IPS-18a (cell line): ENCODE measurements at regions not wholly inside any gene's neighbourhood (a gene's known extent, or its start where the extent isn't known, plus 50 kb on each side); places are given as distances from the start of the nearest gene placed in this dataset.
"Not testable (repeated sequence)": the region's sequence is repeated elsewhere in the genome, so short reads cannot be mapped to it uniquely, and the experiment has no call there.

ENCODE experiments used
- H3K27ac ChIP-seq: one replicate; pipeline ENCODE4 v1.5.1; 2013; ENCODE audit warnings: low read length
- H3K27me3 ChIP-seq: one replicate; pipeline ENCODE4 v1.6.1; 2013; ENCODE audit warnings: mild to moderate bottlenecking, low read length; ENCODE audit not compliant: control insufficient read depth, insufficient read depth
- H3K36me3 ChIP-seq: one replicate; pipeline ENCODE4 v1.6.1; 2013; ENCODE audit warnings: low read depth, low read length; ENCODE audit not compliant: control insufficient read depth
- H3K4me1 ChIP-seq: one replicate; pipeline ENCODE4 v1.6.1; 2013; ENCODE audit warnings: low read depth, low read length; ENCODE audit not compliant: control insufficient read depth
- H3K4me3 ChIP-seq: one replicate; pipeline ENCODE4 v1.5.1; 2013; ENCODE audit warnings: low read length
- H3K9ac ChIP-seq: one replicate; pipeline ENCODE4 v1.6.1; 2013; ENCODE audit warnings: mild to moderate bottlenecking, low read length, moderate library complexity
- H3K9me3 ChIP-seq: one replicate; pipeline ENCODE4 v1.6.1; 2013; ENCODE audit warnings: low read depth, low read length; ENCODE audit not compliant: control insufficient read depth

DNA sequence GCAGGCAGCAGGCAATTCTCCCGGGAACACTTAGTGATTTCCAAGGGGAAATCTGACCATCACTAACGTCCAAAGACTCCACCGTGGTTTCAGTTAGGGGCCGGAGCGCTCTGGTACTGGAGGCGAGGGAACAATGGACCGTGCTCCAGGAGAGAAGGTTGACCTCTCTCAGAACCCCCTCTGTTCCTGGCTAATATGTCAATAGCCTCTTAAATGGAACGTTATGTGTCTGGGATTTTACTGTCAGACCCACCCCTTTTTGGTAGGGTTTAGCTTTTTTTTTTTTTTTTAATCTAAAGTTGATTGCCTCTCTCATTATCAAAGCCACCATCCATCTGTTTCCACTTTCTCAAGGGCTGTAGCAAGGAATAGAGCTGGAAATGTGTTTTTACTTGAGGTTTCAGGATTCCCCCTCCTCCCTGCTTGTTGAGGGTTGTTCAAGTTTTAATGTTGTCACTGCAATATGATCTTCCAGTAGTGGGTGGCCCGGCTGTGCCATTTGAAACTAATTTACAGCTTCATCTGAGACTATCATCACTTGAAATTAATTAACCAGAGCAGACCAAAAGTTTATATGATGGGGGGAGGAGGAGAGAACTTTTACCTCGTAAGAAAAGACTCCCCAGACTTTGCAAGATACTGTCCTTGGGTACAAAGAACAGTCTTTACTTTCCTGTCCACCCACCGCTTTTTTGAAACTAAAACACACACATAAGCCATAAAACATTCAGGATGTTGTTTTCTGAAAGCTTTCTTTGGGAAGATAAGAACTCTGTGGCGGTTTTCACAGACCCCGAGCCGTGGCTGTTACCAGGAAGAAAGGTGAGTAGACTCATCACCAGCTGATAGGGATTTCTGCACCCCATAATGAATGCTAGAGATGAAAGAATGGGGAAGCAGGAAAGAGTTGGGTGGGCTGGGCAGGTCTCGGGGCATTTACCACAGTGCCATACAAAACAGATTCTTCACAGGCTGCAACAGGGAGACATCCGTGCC lies 187.8 kb downstream of the UACA start:
- Histone ChIP-seq H3K9me3 (no peaks in the 10 kb centered on the region), H3K4me1 (no peaks in the 10 kb centered on the region), H3K36me3 (no peaks in the 10 kb centered on the region), H3K27me3 (no peaks in the 10 kb centered on the region), H3K4me3 (no peak overlapping the region), H3K27ac (no peak overlapping the region), H3K9ac (no peak overlapping the region)

DNA sequence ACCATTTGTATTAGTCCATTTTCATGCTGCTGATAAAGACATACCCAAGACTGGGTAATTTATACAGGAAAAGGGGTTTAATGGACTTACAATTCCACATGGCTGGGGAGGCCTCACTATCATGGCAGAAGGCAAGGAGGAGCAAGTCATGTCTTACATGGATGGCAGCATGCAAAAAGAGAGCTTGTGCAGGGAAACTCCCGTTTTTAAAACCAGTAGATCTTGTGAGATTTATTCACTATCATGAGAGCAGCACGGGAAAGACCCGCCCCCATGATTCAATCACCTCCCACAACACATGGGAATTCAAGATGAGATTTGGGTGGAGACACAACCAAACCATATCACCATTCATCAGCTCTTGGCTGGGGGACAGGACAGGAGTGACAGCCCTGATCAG lies 189.0 kb downstream of the UACA start:
- not testable (repeated sequence) for H3K36me3 ChIP-seq, H3K4me3 ChIP-seq, H3K27ac ChIP-seq, H3K27me3 ChIP-seq, H3K9me3 ChIP-seq, H3K4me1 ChIP-seq, H3K9ac ChIP-seq

DNA sequence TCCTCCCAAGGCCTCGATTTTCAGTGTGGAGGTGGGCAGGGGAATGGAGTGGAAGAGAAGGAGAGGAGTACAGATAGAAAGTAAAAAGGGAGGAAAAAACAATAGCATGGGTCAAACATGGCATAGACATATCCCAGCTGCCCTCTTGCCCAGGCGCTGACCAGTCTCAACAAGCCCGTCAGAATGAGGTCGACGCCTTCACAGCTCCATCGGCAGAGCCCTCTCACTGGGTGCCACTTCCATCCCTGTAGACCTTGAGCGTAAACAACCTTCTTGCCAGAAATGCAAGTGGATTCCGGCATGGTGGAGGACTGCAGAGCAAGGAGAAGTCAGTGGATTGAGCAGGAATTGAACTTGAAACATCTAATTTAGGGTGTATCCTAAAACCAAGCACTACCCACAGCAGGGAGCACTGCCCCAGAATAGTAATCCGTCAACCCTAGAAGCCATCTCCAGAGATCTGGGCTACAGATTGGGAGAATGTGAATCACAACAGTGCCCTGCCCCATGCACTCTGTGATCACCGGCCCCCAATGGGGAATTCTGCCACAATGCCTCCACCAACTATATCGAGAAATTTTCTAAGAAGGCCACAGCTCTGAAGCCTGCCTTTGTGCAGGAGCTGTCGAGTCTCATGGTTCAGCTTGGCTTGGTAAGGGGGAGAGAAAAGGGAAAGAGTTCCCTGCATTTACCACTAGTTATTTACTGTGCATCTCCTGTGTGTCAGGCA lies 190.1 kb downstream of the UACA start:
- H3K9ac ChIP-seq, result no peak overlapping the region
- no peak overlapping the region for H3K27ac ChIP-seq
- H3K36me3 ChIP-seq, result no peaks in the 10 kb centered on the region
- no peak overlapping the region for H3K4me3 ChIP-seq
- H3K27me3 ChIP-seq, result no peaks in the 10 kb centered on the region
- H3K4me1 ChIP-seq, result no peaks in the 10 kb centered on the region
- H3K9me3 ChIP-seq, result no peaks in the 10 kb centered on the region

DNA sequence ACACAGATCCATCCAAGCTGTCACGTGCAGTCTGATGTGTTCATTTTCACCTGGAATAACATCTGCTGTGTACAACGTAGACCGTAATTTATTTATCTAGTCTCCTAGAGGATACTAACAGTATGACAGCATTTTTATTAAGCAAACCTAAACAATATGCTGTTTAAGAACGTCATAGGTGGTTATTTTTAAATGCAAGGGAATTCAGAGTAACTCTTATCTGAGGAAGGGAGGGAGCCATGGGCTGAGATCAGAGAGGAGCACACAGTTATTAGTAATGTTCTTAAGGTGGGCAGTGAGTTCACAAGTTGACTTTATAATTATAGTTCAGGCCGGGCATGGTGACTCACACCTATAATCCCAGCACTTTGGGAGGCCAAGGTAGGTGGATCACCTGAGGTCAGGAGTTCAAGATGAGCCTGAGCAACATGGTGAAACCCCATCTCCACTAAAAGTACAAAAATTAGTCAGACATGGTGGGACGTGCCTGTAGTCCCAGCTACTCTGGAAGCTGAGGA lies 193.6 kb downstream of the UACA start:
- Histone ChIP-seq H3K27ac (no peak overlapping the region), H3K36me3 (no peaks in the 10 kb centered on the region), H3K27me3 (no peaks in the 10 kb centered on the region), H3K4me1 (peaks cover 6% of the 10 kb centered on the region), H3K9ac (no peak overlapping the region), H3K9me3 (no peaks in the 10 kb centered on the region), H3K4me3 (no peak overlapping the region)

DNA sequence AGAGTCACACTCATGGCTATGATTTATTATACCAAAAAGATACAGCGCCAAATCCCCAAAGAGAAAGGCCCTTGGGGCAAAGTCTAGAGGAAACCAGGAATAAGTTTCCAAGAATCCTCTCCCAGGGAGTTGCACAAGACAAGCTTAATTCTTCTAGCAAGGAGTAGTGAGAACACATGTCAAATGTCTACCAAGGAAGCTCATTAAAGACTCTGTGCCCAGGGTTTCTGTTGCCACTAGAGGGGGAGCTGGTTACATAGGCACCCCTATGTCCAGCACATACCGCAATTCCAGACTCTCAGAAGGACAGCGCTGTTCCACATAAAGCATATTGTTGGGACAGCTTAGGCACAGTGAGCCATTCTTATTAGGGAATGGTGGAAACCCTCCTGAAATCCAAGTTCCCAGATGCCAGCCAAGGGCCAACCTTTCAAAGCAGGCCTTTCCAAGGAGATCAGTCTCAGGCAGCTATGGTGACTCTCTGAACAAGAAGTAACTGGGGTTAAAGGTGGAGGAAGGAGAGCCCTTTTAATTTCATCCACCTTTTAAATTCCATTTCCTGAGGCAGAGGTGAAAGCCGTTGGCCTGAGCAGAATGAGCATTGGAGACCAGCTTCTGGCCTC lies 194.2 kb downstream of the UACA start:
- H3K27ac ChIP-seq, result no peak overlapping the region
- H3K4me3 ChIP-seq, result no peak overlapping the region
- no peak overlapping the region for H3K9ac ChIP-seq
- H3K27me3 ChIP-seq, result no peaks in the 10 kb centered on the region
- no peaks in the 10 kb centered on the region for H3K9me3 ChIP-seq
- no peaks in the 10 kb centered on the region for H3K36me3 ChIP-seq
- H3K4me1 ChIP-seq, result peaks cover 6% of the 10 kb centered on the region

DNA sequence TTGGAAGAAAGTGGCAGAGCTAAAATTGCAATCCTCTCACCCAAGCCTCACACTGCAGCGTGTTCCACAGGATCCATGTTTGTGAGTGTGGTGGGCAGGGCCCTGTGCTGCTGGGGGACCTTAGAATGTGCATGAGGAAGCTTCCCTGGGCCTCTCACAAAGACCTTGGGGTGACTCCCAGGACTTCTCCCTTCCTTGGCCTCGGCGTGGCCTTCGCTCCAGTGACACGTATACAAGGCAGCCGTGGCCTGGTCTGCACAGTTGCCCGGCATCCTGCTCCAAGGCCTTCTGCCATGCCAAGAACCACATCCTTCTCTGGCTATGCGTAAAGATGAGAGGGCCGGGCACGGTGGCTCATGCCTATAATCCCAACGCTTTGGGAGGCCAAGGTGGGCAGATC lies 196.4 kb downstream of the UACA start:
- Histone ChIP-seq H3K9me3 (no peaks in the 10 kb centered on the region), H3K27ac (no peak overlapping the region), H3K36me3 (no peaks in the 10 kb centered on the region), H3K27me3 (no peaks in the 10 kb centered on the region), H3K9ac (no peak overlapping the region), H3K4me3 (no peak overlapping the region), H3K4me1 (peaks cover 6% of the 10 kb centered on the region)

DNA sequence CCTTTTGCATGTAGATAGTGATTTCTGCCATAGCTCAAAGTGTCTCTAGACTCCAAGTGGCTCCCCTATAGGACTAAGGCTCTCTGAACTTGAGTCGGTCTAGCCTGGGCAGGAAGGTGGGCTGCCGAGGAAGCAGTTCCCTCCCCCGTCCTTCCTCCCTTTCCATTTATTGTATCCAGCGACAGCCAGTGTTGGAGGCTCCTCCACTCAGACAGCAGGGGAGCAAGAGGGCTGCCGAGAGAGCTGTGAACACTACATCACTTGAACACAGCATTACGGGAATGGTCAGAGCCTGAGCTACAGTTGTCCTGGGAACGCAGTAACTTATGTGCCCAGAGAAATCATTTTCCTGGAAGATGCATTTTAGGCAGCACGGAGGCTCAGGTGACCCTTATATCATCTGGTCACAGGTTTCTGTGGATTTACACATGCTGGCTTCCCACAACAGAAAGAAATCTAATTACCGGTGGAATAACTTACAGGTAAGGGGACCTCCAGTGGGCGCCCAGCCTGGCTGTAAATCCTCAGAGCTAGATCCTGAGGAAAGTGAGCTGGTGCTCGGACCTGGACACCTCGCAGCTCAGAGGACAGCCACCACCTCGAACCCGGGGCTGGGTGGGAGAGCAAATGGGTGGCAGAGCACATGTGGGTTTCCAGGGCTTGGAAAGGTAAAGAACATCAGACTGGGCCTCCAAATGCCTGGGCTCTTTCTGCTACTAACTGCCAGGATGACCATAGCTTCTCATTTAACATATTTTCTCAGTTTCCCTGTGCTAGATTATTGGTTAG lies 197.1 kb downstream of the UACA start:
- Histone ChIP-seq H3K9ac (no peak overlapping the region), H3K27me3 (no peaks in the 10 kb centered on the region), H3K4me1 (peaks cover 6% of the 10 kb centered on the region), H3K27ac (no peak overlapping the region), H3K4me3 (no peak overlapping the region), H3K9me3 (no peaks in the 10 kb centered on the region), H3K36me3 (no peaks in the 10 kb centered on the region)

DNA sequence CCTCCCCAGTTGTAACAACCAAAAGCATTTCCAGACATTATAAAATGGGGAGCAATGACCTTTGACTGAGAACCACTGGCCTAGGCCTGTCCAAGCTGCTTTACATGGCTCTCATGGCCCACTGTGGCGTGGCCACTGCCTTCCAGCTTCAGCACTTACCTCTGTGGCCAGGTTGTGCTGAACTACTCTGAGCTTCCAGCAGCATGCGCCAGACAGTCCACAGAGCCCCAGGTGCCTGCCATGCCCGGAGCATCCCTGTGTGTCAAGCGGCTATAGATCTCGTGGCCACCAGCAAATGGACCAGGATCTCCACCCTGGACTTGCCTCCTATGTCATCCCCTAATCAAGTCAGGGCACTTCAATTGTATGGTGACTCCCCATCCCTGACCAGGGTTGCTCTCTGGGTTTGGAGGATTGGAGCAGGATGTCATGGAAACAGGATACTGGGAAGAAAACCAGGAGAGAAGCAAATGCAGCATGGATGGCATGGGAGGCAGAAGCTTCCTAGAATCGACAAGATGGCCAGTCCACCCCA lies 199.7 kb downstream of the UACA start:
- Histone ChIP-seq H3K9ac (no peak overlapping the region), H3K9me3 (no peaks in the 10 kb centered on the region), H3K36me3 (no peaks in the 10 kb centered on the region), H3K27me3 (no peaks in the 10 kb centered on the region), H3K27ac (no peak overlapping the region), H3K4me3 (no peak overlapping the region), H3K4me1 (peaks cover 11% of the 10 kb centered on the region)

DNA sequence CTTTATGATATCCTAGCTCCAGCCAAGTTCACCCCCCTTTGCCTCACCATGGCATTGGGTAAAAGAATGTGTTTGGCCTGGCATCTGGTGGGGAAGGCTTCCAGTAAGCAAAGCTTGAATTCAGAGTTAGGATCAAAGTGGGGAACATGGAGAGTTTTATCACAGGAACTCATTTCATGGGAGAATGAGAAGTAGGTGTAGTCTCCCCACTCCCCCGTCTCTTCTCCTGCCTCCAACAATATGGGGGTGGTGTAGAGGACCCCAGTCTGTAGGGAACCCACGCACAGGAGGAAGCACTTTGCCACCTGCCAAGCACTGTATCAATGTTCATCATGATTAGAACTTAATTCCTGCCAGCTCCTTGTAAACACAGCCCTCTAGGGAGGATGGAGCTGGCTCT lies 200.5 kb downstream of the UACA start:
- Histone ChIP-seq H3K27ac (no peak overlapping the region), H3K9me3 (no peaks in the 10 kb centered on the region), H3K36me3 (no peaks in the 10 kb centered on the region), H3K4me3 (no peak overlapping the region), H3K4me1 (peaks cover 11% of the 10 kb centered on the region), H3K9ac (no peak overlapping the region), H3K27me3 (no peaks in the 10 kb centered on the region)

DNA sequence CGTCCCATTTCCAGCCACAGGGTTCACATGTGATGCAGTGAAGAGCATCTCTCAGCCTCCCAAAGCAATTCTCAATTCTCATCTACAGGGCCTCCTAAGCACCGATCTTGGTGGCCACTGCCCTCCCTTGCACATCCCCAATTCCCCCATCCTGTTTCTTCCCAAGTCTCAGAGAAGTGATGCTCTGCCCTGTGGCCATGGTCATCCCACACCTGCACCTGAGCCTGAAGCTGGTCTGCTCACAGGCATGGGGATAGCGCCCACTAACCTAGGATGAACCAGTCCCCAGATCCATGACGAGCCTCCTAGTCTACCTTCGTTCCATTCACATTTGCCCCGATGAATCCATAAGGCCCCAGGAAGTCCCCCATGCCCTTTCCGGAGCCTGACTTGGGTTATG lies 201.5 kb downstream of the UACA start:
- H3K4me3 ChIP-seq, result no peak overlapping the region
- H3K27me3 ChIP-seq, result no peaks in the 10 kb centered on the region
- H3K4me1 ChIP-seq, result peaks cover 11% of the 10 kb centered on the region
- H3K9me3 ChIP-seq, result no peaks in the 10 kb centered on the region
- no peak overlapping the region for H3K9ac ChIP-seq
- H3K27ac ChIP-seq, result no peak overlapping the region
- H3K36me3 ChIP-seq, result no peaks in the 10 kb centered on the region
